HCT116 (cell line): ENCODE measurements at regions not wholly inside any gene's neighbourhood (a gene's known extent, or its start where the extent isn't known, plus 50 kb on each side); places are given as distances from the start of the nearest gene placed in this dataset.

Experiments
- ATAC-seq: fragments of 200-7000 bp; cut with Tn5 transposase; 2 replicates; pipeline ENCODE4 v1.9.1; 2020; ENCODE audit warnings: mild to moderate bottlenecking, moderate library complexity
- BruUV-seq: library from RNA; stranded (reverse); fragments of 400-500 nt; replicated peaks from 2 replicates; lab custom pipeline; 2021; lab: Mats Ljungman, UMichigan
- CTCF ChIA-PET: fragments of 300-600 bp; sonication (Branson Sonifier 250); formaldehyde crosslinking; loops from one replicate; lab custom pipeline; 2021; ENCODE audit warnings: antibody characterized with exemption; lab: Charles Lee
- POLR2A ChIA-PET: fragments of 300-600, 350-600 bp; sonication (Branson Sonifier 250); formaldehyde crosslinking; loops from one replicate; lab custom pipeline; 2021; ENCODE audit warnings: antibody characterized with exemption; lab: Charles Lee
- RAD21 ChIA-PET, 2 experiments: fragments of 300-600 bp; sonication (Branson Sonifier 250); formaldehyde crosslinking; loops; one replicate each; lab custom pipeline; 2023; ENCODE audit warnings: low total read pairs in 2 of 2; ENCODE audit not compliant: uncharacterized antibody in 2 of 2, unreplicated experiment in 2 of 2, low non-redundant PET in 1 of 2; lab: Charles Lee
- DNase-seq: peaks from one replicate; pipeline ENCODE4 v3.0.0-alpha.2; 2010; ENCODE audit warnings: low read depth, low spot score
- H2AFZ ChIP-seq: fragments of 200-600 bp; shearing (Covaris generic), sonication (generic); 2 replicates; pipeline ENCODE4 v1.6.1; 2017; ENCODE audit warnings: low read depth, mixed run types, mixed read lengths, antibody characterized with exemption, low read length; ENCODE audit not compliant: poor library complexity, severe bottlenecking
- H3K27ac ChIP-seq: 2 replicates; pipeline ENCODE4 v1.5.1; 2012; ENCODE audit warnings: low read depth, low read length
- H3K27me3 ChIP-seq: fragments of 200-600 bp; sonication (generic); 2 replicates; pipeline ENCODE4 v1.6.1; 2016; ENCODE audit warnings: mixed run types, low read length, mixed read lengths; ENCODE audit not compliant: insufficient read depth
- H3K36me3 ChIP-seq, 2 experiments: fragments of 200-500 bp in 1 of 2; fragments of 200-600 bp in 1 of 2; sonication (Bioruptor generic) in 1 of 2; sonication (generic) in 1 of 2; 2 replicates each; pipeline versions ENCODE4 v1.5.1 to v1.6.1; 2014 to 2016; ENCODE audit warnings: low read length in 2 of 2, inconsistent platforms in 1 of 2, mixed read lengths in 1 of 2, mixed run types in 1 of 2; ENCODE audit not compliant: insufficient read depth in 2 of 2, control insufficient read depth in 1 of 2
- H3K4me1 ChIP-seq, 2 experiments: fragments of 200-600 bp in 1 of 2; sonication (generic) in 1 of 2; 2 replicates each; pipeline versions ENCODE4 v1.5.1 to v1.6.1; 2012 to 2017; ENCODE audit warnings: low read length in 2 of 2, inconsistent platforms in 1 of 2, mild to moderate bottlenecking in 1 of 2, mixed read lengths in 1 of 2, mixed run types in 1 of 2, moderate library complexity in 1 of 2; ENCODE audit not compliant: insufficient read depth in 2 of 2, control insufficient read depth in 1 of 2
- H3K4me2 ChIP-seq: fragments of 200-600 bp; sonication (generic); 2 replicates; pipeline ENCODE4 v1.6.1; 2017; ENCODE audit warnings: mixed run types, low read length, mixed read lengths
- H3K4me3 ChIP-seq, 2 experiments: fragments of 200-600 bp in 1 of 2; sonication (generic) in 1 of 2; replicated peaks in 1 of 2; 2 replicates each; pipeline ENCODE4 v1.5.1; 2011 to 2016; ENCODE audit warnings: low read length in 2 of 2, control low read depth in 1 of 2, low read depth in 1 of 2, mild to moderate bottlenecking in 1 of 2, mixed read lengths in 1 of 2, mixed run types in 1 of 2
- H3K79me2 ChIP-seq: fragments of 200-600 bp; sonication (generic); 2 replicates; pipeline ENCODE4 v1.6.1; 2017; ENCODE audit warnings: mild to moderate bottlenecking, mixed run types, low read length, moderate library complexity, mixed read lengths; ENCODE audit not compliant: insufficient read depth
- H3K9ac ChIP-seq: fragments of 200-600 bp; sonication (generic); 2 replicates; pipeline ENCODE4 v1.6.1; 2016; ENCODE audit warnings: low read length, mixed read lengths
- H3K9me2 ChIP-seq: fragments of 200-600 bp; sonication (generic), shearing (Covaris generic); 2 replicates; pipeline ENCODE4 v1.6.1; 2017; ENCODE audit warnings: mixed run types, mild to moderate bottlenecking, moderate library complexity; ENCODE audit not compliant: insufficient read depth
- H3K9me3 ChIP-seq, 2 experiments: fragments of 200-500 bp in 1 of 2; fragments of 200-600 bp in 1 of 2; sonication (Bioruptor generic) in 1 of 2; sonication (generic) in 1 of 2; 2 replicates each; pipeline ENCODE4 v1.6.1; 2014 to 2017; ENCODE audit warnings: low read length in 2 of 2, mixed read lengths in 2 of 2, inconsistent platforms in 1 of 2, low read depth in 1 of 2, mild to moderate bottlenecking in 1 of 2, mixed run types in 1 of 2, moderate library complexity in 1 of 2; ENCODE audit not compliant: control insufficient read depth in 1 of 2, insufficient read depth in 1 of 2
- H4K20me1 ChIP-seq: fragments of 200-600 bp; sonication (generic), shearing (Covaris generic); 2 replicates; pipeline ENCODE4 v1.6.1; 2017; ENCODE audit warnings: mixed run types, mild to moderate bottlenecking, moderate library complexity; ENCODE audit not compliant: insufficient read depth
- ATF3 ChIP-seq: IDR thresholded peaks from 2 replicates; pipeline ENCODE4 v1.6.1; 2012
- CBX3 ChIP-seq: IDR thresholded peaks from 2 replicates; pipeline ENCODE4 v1.6.1; 2012; ENCODE audit warnings: low read depth
- CEBPB ChIP-seq: IDR thresholded peaks from 2 replicates; pipeline ENCODE4 v1.6.1; 2012; ENCODE audit warnings: low read depth
- CTCF ChIP-seq, 3 experiments: fragments of 200-600 bp in 1 of 3; sonication (generic) in 1 of 3; IDR thresholded peaks in 2 of 3; conservative IDR thresholded peaks in 1 of 3; 2 replicates each; pipeline ENCODE4 v1.5.1; 2012 to 2017; ENCODE audit warnings: low read depth in 2 of 3, low read length in 2 of 3, antibody characterized with exemption in 1 of 3, borderline replicate concordance in 1 of 3, control low read depth in 1 of 3, mild to moderate bottlenecking in 1 of 3, mixed read lengths in 1 of 3, mixed run types in 1 of 3, moderate library complexity in 1 of 3; ENCODE audit not compliant: insufficient read depth in 1 of 3
- MAX ChIP-seq: IDR thresholded peaks from 2 replicates; pipeline ENCODE4 v1.6.1; 2012
- REST ChIP-seq: IDR thresholded peaks from 2 replicates; pipeline ENCODE4 v1.6.1; 2012; ENCODE audit warnings: low read depth
- SIN3A ChIP-seq: IDR thresholded peaks from 2 replicates; pipeline ENCODE4 v1.6.1; 2012; ENCODE audit warnings: low read depth
- SRF ChIP-seq: IDR thresholded peaks from 2 replicates; pipeline ENCODE4 v1.6.1; 2012; ENCODE audit warnings: low read depth
- TCF7L2 ChIP-seq: IDR thresholded peaks from 2 replicates; pipeline ENCODE4 v1.7.0; 2011; ENCODE audit warnings: borderline replicate concordance, inconsistent platforms; ENCODE audit not compliant: insufficient read depth, insufficient read length; ENCODE audit errors: extremely low read depth
- ZFX ChIP-seq: fragments of 450-650 bp; IDR thresholded peaks from 2 replicates; pipeline ENCODE4 v1.6.1; 2017
- ZNF274 ChIP-seq: fragments of 200-500 bp; sonication (Bioruptor generic); IDR thresholded peaks from 2 replicates; pipeline ENCODE4 v1.6.1; 2014; ENCODE audit warnings: mild to moderate bottlenecking, low read depth, low read length, inconsistent platforms
- intact Hi-C: fragments of 100-400 bp; cut with micrococcal nuclease; formaldehyde crosslinking; loops from 2 replicates; pipeline ENCODE4 v1.10.0; 2022

- Histone ChIP-seq H3K9me2 (no peaks in the 10 kb centered on the region), H3K4me2 (no peak overlapping the region), H3K9me3 (no peaks in the 10 kb centered on the region), H3K27me3 (no peaks in the 10 kb centered on the region), H3K4me3 (no peak overlapping the region), H3K36me3 (no peaks in the 10 kb centered on the region), H3K4me1 (no peaks in the 10 kb centered on the region), H3K9ac (no peak overlapping the region), H2AFZ (no peak overlapping the region), H3K79me2 (no peaks in the 10 kb centered on the region), H3K27ac (no peak overlapping the region), H4K20me1 (no peaks in the 10 kb centered on the region)
- no TSS peak for BruUV-seq
- ChIA-PET POLR2A (no interaction called here), CTCF (no interaction called here), RAD21 (no interaction called here)
- ATAC-seq (no peak), DNase-seq (no peak)
- TF ChIP-seq ATF3 (no peak), SIN3A (no peak), SRF (no peak), REST (no peak)
- intact Hi-C loops: no loop called here
These were observed 154.0 kb upstream of the ARL4C start for GRCh38 chr2:234650911-234651310.

GRCh38 chr2:234649951-234650350 lies 153.1 kb upstream of the ARL4C start:
- RAD21 ChIA-PET: no interaction called here
- POLR2A ChIA-PET: no interaction called here
- intact Hi-C loops: no loop called here
- no peaks in the 10 kb centered on the region for H3K36me3 ChIP-seq
- CTCF ChIA-PET: no interaction called here
- no peaks in the 10 kb centered on the region for H3K79me2 ChIP-seq
- BruUV-seq: no TSS peak
- H3K27ac ChIP-seq: no peak overlapping the region
- H4K20me1 ChIP-seq: no peaks in the 10 kb centered on the region
- DNase-seq (no peak), ATAC-seq (no peak)
- H3K9me2 ChIP-seq: no peaks in the 10 kb centered on the region
- H2AFZ ChIP-seq: no peak overlapping the region
- no peak overlapping the region for H3K9ac ChIP-seq
- H3K4me1 ChIP-seq: no peaks in the 10 kb centered on the region
- no peaks in the 10 kb centered on the region for H3K27me3 ChIP-seq
- H3K4me2 ChIP-seq: no peak overlapping the region
- no peak overlapping the region for H3K4me3 ChIP-seq
- H3K9me3 ChIP-seq: no peaks in the 10 kb centered on the region
- TF ChIP-seq TCF7L2 (no peak), REST (no peak), CTCF (IDR thresholded peaks at IDR 0.05 in 2 of 3, conservative IDR thresholded peaks at IDR 0.05 in 1 of 3; ENCODE audit: borderline replicate concordance in 1 of 3, insufficient read depth in 1 of 3, low read depth in 2 of 3, low read length in 2 of 3) (no peak), CEBPB (no peak), ZFX (no peak), MAX (no peak), ZNF274 (no peak), CBX3 (no peak)
